IPS DF 19.7 (cell line): ENCODE measurements at regions not wholly inside any gene's neighbourhood (a gene's known extent, or its start where the extent isn't known, plus 50 kb on each side); places are given as distances from the start of the nearest gene placed in this dataset.

Source experiments
- DNase-seq: peaks from one replicate; pipeline ENCODE4 v3.0.0-alpha.2; 2013; ENCODE audit warnings: low read depth, low spot score

- no peak for DNase-seq
Observed at GRCh38 chr13:21817878-21818277, 147.0 kb downstream of the FGF9 start.

DNA sequence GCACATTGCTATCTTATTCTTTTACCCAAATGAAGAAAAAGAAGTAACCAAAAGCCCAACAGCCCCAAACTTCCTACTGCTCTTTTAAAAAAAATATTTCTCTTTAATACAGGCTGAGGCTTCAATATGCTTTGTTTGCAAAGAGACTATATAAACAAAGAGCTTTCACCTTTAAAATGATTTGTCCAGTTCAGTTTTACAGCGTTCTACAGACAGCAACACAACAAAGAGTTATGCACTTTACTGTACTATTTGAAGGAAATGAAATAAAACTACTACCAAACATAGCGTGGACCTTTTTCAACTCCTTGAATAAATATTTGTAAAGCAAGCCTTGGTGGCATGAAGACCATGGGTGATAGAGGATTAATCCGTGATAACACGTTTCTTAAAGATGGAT lies 151.2 kb downstream of the FGF9 start:
- no peak for DNase-seq

- DNase-seq, result no peak
Observed at GRCh38 chr13:21823416-21823815, 152.5 kb downstream of the FGF9 start.

DNA sequence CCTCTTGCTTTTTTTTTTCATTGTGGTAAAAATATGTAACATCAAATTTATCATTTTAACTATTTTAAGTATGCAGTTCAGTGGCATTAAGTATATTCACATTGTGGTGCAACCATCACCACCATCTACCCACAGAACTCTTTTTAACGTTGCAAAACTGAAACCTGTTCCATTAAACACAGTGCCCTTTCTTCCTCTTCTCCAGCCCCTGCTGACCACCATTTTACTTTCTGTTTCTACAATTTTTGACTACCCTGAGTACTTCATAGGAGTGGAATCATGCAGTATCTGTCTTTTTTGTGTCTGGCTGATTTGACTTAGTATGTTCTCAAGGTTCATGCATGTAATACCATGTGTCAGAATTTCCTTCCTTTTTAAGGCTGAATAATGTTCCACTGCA lies 153.1 kb downstream of the FGF9 start:
- DNase-seq, result no peak

DNA sequence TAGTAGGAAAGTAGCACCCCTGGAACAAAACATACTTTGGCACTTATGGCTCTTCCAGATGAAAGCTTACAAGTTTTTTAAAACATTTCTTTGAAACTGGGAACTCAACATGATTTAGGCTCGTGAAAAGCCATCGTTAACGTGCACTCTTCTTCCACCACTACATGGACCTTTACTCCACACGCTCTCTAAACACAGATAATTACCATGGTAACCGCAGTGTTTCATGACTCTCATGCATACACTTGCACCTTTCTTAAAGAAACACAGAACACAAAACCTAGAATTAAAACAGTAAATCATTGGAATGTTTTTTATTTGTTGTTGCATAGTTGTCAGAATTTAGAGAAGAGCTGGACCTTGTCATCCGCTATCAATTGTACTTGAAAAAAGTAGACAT lies 154.3 kb downstream of the FGF9 start:
- DNase-seq, result no peak

GRCh38 chr13:21825801-21826200 lies 154.9 kb downstream of the FGF9 start:
- DNase-seq, result no peak

DNA sequence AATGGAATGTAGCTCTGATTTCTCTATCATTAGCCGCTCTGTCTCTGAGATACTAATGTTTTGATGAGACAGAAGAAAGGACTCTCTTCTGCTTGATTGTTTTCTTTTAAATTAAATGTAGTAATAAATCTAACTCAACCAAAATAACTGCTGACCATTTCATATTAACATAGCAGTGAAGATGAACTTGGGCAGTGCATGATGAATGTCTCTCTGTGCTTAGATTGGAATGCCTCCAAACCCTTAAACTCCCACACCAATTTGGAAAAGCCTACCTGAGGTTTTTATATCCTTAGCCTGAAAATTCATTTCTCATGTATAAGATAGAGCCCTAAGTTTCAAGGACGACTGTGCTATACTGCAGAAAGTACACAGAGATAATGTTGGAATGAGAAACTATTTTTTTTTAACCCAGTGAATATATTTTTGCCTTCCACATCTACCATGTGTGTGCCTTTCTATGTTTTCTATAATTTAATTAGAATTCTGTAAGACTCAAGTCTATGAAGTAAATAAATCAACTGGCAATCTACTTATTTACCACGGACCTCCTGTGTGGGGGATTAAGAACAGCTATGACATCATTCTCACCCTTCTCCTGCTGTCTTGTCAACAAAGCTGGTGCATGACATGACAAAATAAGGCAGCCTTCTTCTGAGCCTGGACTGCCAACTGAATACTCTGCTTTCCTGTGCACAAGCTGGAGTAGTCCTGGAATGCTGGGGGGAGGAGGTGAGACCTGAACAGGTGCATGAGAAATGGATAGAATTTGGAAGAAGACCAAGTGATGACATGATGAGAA lies 155.5 kb downstream of the FGF9 start:
- no peak for DNase-seq

DNA sequence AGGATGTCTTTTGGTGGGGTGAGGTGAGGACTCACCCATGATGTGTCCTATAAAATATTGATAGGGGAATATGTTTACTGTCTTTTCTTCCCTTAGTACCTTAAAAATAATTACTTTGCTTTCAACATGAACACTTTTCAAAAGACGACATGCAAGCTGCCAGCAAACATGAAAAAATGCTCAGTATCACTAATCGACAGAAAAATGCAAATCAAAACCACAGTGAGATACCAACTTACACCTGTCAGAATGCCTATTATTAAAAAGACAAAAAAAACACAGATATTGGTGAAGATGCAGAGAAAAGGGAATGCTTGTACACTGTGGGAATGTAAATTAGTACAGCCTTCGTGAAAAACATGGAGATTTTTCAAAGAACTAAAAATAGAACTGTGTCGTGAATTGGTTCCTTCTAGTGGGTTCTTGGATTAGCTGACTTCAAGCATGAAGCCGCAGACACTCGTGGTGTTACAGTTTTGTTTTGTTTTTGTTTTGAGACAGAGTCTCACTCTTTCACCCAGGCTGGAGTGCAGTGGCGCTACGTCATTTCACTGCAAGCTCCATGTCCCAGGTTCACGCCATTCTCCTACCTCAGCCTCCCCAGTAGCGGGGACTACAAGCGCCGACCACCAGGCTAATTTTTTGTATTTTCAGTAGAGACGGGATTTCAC lies 160.9 kb downstream of the FGF9 start:
- DNase-seq, result no peak

GRCh38 chr13:21833921-21834320 lies 163.0 kb downstream of the FGF9 start:
- no peak for DNase-seq

DNA sequence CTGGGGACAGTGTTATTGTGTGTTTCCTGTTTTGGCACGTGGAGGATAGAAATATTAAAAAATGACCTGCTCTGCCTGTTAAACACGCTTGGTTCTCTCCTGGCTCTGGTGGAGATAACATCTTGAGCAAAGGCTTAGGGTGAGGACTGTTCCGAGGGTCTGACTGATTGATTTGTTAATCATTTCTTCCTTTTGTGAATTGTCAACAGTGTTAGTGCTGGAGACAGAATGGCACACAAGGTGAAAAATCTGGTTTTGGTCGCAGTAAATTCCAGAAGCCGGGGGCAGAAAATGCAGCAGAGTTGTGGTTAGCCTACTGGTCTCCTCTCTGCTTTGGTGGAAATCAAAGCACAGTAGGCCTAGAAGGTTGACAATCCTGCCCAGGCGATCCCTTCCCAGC lies 163.6 kb downstream of the FGF9 start:
- no peak for DNase-seq

DNA sequence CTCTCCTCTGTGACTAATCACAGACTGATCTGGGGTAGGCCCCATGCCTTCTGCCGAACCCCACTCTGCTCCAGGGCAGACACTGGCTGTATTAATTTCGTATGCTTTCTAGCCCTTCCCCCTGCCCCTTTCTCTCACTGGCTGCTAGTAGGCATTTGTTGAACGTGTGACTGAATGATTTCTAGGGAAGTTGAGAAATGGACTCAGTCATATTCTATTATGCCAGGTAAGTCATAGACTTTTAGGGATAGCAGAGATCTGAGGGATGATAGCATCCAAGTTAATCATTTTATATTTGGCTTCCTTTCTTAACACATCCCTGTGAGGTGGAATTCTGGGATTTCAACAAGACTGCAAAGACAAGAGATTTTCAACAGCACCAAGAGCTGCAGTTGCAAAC lies 166.4 kb downstream of the FGF9 start:
- no peak for DNase-seq

DNA sequence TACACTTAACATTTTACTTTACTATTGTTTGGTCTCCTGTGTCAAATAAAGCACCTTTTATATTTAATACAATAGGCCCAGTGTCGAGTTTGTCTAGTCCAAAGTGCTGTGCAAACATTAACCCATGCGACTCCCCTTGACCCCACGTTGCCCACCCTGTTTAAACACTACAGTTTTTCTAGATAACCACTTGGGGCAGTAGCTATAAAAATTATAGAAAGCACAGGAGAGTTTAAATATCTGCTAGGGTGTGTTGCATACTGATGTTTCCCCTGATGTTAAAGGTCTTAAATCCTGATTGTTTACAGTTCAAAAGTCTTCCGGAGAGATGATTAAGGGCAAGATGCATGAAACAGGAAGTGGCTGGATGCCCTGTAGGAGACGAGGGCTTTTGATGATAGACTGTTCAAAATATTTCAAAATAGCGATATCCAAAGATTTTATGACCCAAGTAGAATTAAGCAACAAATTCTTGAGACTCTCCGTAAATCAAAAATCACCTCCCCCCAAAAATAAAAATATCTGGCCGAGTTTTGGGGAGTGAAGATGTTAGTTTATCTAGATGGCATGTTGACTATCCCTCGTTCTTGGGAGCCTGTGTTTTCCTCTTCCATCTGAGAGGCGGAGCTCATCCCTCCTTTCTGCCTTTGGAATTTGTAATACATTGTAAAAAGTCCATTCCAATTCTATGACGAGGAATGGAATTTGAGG lies 167.1 kb downstream of the FGF9 start:
- DNase-seq, result no peak

GRCh38 chr13:21846605-21847004 lies 175.7 kb downstream of the FGF9 start:
- DNase-seq, result no peak

- DNase-seq, result peak; percentile 42
Observed at GRCh38 chr13:21849323-21849722, 178.4 kb downstream of the FGF9 start.

GRCh38 chr13:21850013-21851006 lies 179.4 kb downstream of the FGF9 start:
- DNase-seq, result no peak

DNA sequence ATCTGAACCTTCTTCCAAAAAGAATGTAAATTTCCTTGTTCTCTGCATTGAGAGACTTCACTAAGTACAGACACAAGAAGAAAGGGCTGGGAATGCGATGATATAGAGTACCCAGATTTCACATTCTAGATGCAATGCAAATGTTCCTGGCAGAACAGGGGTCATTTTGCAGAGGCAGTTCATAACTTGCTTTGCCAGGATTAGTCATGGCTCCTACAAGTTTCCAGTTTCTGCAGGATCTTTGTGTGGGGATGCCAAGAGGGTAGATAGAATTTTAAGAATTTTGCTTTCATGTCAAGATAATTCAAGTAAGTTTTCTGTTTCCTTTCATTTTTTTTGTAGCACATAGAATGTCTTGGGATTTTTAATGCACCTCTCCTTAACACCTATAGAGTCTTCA lies 181.2 kb downstream of the FGF9 start:
- DNase-seq, result no peak

DNA sequence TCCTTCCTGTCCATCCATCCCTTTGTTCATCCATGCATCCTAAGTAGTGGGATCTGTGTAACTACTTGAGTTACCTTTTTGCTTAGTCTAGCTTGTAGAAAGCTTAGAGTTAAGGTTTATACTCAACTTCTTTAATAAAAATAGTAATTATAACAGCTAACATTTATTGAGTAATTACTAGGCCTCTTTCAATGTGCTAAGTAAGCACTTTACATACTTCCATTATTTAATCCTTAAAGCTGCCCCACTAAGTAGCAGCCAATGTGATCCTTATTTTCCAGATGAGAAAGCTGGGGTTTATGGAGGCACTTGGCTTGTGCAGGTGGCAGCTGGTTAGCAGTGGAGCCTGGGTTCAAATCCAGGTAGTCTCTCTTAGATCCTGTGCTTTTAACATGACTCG lies 182.9 kb downstream of the FGF9 start:
- DNase-seq, result no peak

GRCh38 chr13:21868823-21869222 lies 197.9 kb downstream of the FGF9 start:
- DNase-seq, result no peak

GRCh38 chr13:21871382-21871781 lies 200.5 kb downstream of the FGF9 start:
- DNase-seq, result no peak

DNA sequence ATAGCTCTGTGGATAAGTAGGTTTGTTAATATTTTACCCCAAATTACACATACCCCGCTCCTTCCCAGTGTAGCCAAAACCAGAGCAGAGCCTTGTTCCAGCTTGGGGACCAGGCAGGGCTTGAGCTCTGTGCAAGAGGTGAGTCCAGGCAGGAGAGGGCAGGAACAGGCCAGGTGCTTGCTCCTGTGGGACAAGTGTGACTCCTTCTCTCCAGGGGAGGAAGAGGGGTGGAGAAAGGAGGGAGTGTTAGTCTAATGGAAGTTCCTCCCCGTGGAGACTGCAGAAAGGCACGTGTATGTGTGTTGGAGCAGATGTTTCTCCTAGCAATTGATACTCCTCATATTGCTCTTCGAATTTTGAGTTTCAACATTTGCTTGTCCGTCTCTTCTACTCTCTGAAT lies 201.0 kb downstream of the FGF9 start:
- no peak for DNase-seq

DNA sequence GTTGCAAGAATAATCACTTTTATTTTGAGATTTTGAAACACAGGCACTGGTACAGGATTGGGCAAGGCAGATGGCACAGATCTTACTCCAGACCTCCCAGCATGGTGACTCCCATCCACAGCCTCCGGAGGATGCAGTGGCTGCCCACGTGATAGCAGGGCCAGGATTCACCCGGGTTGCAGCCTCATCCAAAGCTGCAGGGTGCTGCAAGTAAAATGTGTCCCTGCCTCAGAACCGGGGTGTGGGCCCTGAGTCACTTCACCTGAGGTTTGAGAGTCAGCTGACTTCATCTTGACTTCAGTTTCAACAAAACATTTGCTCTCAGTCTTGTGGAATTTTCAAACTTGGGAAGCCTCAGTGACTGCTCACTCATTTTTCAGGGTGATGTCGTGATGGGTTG lies 201.9 kb downstream of the FGF9 start:
- no peak for DNase-seq

- no peak for DNase-seq
Observed at GRCh38 chr13:21875116-21875515, 204.2 kb downstream of the FGF9 start.
